ENCODE measurements at regions not wholly inside any gene's neighbourhood (a gene's known extent, or its start where the extent isn't known, plus 50 kb on each side); places are given as distances from the start of the nearest gene placed in this dataset.

DNA sequence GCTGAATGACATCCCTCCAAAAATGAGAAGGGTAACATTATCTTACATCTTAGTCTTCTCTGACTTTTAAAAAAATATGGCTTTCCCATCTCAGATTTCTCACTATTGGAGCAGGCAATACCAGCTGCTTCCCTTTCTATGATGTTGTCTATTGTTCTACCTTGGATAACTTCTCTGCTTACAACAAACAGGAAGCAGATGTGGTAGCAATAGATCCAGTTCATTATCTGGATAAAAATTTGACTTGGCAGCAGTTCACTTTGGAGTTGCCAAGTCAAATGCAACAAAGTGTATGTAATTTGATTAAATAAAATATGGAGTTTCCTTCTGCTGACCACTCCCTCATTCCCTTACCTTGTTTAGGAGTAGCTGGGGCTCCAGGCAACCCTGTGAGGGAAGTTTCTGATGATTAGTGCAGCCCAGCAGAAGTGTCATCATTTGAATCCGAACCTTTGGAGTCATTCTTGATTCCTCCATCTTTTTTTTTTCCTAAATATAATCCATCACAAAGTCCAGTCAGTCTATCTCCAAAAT lies 72.0 kb upstream of the GPRIN3 start:
- no peaks in the 10 kb centered on the region for H3K79me2 ChIP-seq (ENCODE audit: control insufficient read depth, insufficient read depth, low read length)
- no peak overlapping the region for H3K9ac ChIP-seq (ENCODE audit: control insufficient read depth, extremely low read depth, insufficient read depth, low read length)
- dilution Hi-C loops (cut with MboI; ENCODE audit: extremely low pct_ligation_motif_present, low sequenced_read_pairs): no loop called here
- H2AFZ ChIP-seq (ENCODE audit: control insufficient read depth, low read length): no peak overlapping the region
- DNase-seq (ENCODE audit: low read depth, low spot score) (no peak), FAIRE-seq (no peak)
- H3K4me2 ChIP-seq (ENCODE audit: control insufficient read depth, extremely low read depth, insufficient read depth, low read depth, low read length): no peak overlapping the region
- no peaks in the 10 kb centered on the region for H3K4me1 ChIP-seq (ENCODE audit: control insufficient read depth, extremely low read depth, insufficient read depth, low read length)
- no peak overlapping the region for H3K27ac ChIP-seq (ENCODE audit: control insufficient read depth, insufficient read depth, low read length)
- no peaks in the 10 kb centered on the region for H3K27me3 ChIP-seq (ENCODE audit: control insufficient read depth, extremely low read depth, insufficient read depth, low read length)
- no peaks in the 10 kb centered on the region for H3K9me1 ChIP-seq (ENCODE audit: control insufficient read depth, extremely low read depth, insufficient read depth, low read length)
- no peaks in the 10 kb centered on the region for H4K20me1 ChIP-seq (ENCODE audit: control insufficient read depth, extremely low read depth, insufficient read depth, low read length)
- H3K4me3 ChIP-seq (ENCODE audit: control insufficient read depth in 2 of 3, extremely low read depth in 1 of 3, insufficient read depth in 2 of 3, low read depth in 1 of 3, low read length in 3 of 3): no peak overlapping the region
- no peaks in the 10 kb centered on the region for H3K9me3 ChIP-seq (ENCODE audit: control insufficient read depth, low read depth, low read length)
- no peak for TF ChIP-seq EZH2 (IDR thresholded peaks at IDR 0.05; ENCODE audit: low read length)
- TF ChIP-seq, protein P1, sequence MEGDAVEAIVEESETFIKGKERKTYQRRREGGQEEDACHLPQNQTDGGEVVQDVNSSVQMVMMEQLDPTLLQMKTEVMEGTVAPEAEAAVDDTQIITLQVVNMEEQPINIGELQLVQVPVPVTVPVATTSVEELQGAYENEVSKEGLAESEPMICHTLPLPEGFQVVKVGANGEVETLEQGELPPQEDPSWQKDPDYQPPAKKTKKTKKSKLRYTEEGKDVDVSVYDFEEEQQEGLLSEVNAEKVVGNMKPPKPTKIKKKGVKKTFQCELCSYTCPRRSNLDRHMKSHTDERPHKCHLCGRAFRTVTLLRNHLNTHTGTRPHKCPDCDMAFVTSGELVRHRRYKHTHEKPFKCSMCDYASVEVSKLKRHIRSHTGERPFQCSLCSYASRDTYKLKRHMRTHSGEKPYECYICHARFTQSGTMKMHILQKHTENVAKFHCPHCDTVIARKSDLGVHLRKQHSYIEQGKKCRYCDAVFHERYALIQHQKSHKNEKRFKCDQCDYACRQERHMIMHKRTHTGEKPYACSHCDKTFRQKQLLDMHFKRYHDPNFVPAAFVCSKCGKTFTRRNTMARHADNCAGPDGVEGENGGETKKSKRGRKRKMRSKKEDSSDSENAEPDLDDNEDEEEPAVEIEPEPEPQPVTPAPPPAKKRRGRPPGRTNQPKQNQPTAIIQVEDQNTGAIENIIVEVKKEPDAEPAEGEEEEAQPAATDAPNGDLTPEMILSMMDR (optimal IDR thresholded peaks at IDR 0.05 in 1 of 3, IDR thresholded peaks at IDR 0.05 in 1 of 3, conservative IDR thresholded peaks at IDR 0.05 in 1 of 3; ENCODE audit: extremely low read depth in 1 of 3, insufficient read depth in 2 of 3, low read length in 3 of 3): no peak
- no peaks in the 10 kb centered on the region for H3K36me3 ChIP-seq (ENCODE audit: control insufficient read depth in 2 of 2, extremely low read depth in 1 of 2, insufficient read depth in 2 of 2, low read length in 2 of 2)

- no peak overlapping the region for H3K4me2 ChIP-seq (ENCODE audit: control insufficient read depth, extremely low read depth, insufficient read depth, low read depth, low read length)
- H3K9ac ChIP-seq (ENCODE audit: control insufficient read depth, extremely low read depth, insufficient read depth, low read length): no peak overlapping the region
- H3K27ac ChIP-seq (ENCODE audit: control insufficient read depth, insufficient read depth, low read length): no peak overlapping the region
- H3K4me1 ChIP-seq (ENCODE audit: control insufficient read depth, extremely low read depth, insufficient read depth, low read length): no peaks in the 10 kb centered on the region
- no peaks in the 10 kb centered on the region for H3K27me3 ChIP-seq (ENCODE audit: control insufficient read depth, extremely low read depth, insufficient read depth, low read length)
- H3K9me3 ChIP-seq (ENCODE audit: control insufficient read depth, low read depth, low read length): no peaks in the 10 kb centered on the region
- no peak overlapping the region for H2AFZ ChIP-seq (ENCODE audit: control insufficient read depth, low read length)
- FAIRE-seq (no peak), DNase-seq (ENCODE audit: low read depth, low spot score) (no peak)
- H3K79me2 ChIP-seq (ENCODE audit: control insufficient read depth, insufficient read depth, low read length): no peaks in the 10 kb centered on the region
- H3K9me1 ChIP-seq (ENCODE audit: control insufficient read depth, extremely low read depth, insufficient read depth, low read length): no peaks in the 10 kb centered on the region
- H3K4me3 ChIP-seq (ENCODE audit: control insufficient read depth in 2 of 3, extremely low read depth in 1 of 3, insufficient read depth in 2 of 3, low read depth in 1 of 3, low read length in 3 of 3): no peak overlapping the region
- no peaks in the 10 kb centered on the region for H3K36me3 ChIP-seq (ENCODE audit: control insufficient read depth in 2 of 2, extremely low read depth in 1 of 2, insufficient read depth in 2 of 2, low read length in 2 of 2)
- TF ChIP-seq, protein P1 (optimal IDR thresholded peaks at IDR 0.05 in 1 of 3, IDR thresholded peaks at IDR 0.05 in 1 of 3, conservative IDR thresholded peaks at IDR 0.05 in 1 of 3; ENCODE audit: extremely low read depth in 1 of 3, insufficient read depth in 2 of 3, low read length in 3 of 3): no peak
- no peak for TF ChIP-seq EZH2 (IDR thresholded peaks at IDR 0.05; ENCODE audit: low read length)
- dilution Hi-C loops (cut with MboI; ENCODE audit: extremely low pct_ligation_motif_present, low sequenced_read_pairs): no loop called here
- no peaks in the 10 kb centered on the region for H4K20me1 ChIP-seq (ENCODE audit: control insufficient read depth, extremely low read depth, insufficient read depth, low read length)
Measured at GRCh38 chr4:89373394-89373793, 65.8 kb upstream of the GPRIN3 start.

All from keratinocyte (primary cell).